ENCODE measurements at regions not wholly inside any gene's neighbourhood (a gene's known extent, or its start where the extent isn't known, plus 50 kb on each side); places are given as distances from the start of the nearest gene placed in this dataset.
"Not testable (repeated sequence)": the region's sequence is repeated elsewhere in the genome, so short reads cannot be mapped to it uniquely, and the experiment has no call there.

DNA sequence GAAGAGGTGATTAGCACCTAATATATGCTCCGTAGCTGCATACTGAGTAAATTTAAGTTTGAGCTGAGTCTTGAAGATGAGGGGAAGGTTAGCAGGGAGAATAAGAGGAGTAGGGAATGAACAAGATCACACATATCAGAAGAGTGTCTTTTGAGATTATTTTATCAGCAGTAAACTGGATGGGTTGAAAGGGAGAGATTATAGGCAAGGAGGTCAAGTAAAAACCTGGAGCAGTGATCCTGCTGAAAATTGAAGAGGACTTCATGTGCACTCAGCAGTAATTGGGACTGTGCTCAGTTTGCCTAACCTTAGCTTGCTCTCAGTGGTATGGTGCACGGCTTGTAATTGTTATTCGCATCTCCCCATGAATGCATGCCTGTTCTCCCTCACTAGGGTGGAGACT, 79.5 kb upstream of the PICALM start:
- no peak for DNase-seq (ENCODE audit: extremely low read depth in 1 of 2, low read depth in 1 of 2)

DNA sequence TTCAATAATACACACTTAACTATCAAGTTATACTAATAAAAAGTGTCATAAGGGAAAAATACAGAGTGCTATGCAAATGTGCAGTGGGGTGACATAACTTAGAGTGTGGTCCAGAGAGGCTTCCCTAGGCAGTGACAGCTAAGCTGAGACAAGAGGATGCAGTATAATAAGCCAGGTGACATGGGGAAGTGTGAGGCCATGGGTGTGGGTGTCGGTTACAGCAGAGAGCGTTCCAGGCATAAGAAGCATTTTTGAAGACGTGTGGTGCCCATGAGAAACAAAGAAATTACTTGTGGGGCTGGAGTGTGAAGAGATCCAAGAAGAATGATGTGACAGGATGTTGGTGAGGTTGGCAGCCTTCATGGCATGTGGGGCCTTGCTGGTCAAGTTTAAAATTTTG, 78.1 kb upstream of the PICALM start:
- DNase-seq (ENCODE audit: extremely low read depth in 1 of 2, low read depth in 1 of 2): no peak

- no peak for DNase-seq (ENCODE audit: extremely low read depth in 1 of 2, low read depth in 1 of 2)
Measured at GRCh38 chr11:86145439-86146156, 76.7 kb upstream of the PICALM start.

- no peak for DNase-seq (ENCODE audit: extremely low read depth in 1 of 2, low read depth in 1 of 2)
Measured at GRCh38 chr11:86144846-86145245, 76.0 kb upstream of the PICALM start.

- not testable (repeated sequence) for DNase-seq (ENCODE audit: extremely low read depth in 1 of 2, low read depth in 1 of 2)
Measured at GRCh38 chr11:86144087-86144486, 75.2 kb upstream of the PICALM start.

DNA sequence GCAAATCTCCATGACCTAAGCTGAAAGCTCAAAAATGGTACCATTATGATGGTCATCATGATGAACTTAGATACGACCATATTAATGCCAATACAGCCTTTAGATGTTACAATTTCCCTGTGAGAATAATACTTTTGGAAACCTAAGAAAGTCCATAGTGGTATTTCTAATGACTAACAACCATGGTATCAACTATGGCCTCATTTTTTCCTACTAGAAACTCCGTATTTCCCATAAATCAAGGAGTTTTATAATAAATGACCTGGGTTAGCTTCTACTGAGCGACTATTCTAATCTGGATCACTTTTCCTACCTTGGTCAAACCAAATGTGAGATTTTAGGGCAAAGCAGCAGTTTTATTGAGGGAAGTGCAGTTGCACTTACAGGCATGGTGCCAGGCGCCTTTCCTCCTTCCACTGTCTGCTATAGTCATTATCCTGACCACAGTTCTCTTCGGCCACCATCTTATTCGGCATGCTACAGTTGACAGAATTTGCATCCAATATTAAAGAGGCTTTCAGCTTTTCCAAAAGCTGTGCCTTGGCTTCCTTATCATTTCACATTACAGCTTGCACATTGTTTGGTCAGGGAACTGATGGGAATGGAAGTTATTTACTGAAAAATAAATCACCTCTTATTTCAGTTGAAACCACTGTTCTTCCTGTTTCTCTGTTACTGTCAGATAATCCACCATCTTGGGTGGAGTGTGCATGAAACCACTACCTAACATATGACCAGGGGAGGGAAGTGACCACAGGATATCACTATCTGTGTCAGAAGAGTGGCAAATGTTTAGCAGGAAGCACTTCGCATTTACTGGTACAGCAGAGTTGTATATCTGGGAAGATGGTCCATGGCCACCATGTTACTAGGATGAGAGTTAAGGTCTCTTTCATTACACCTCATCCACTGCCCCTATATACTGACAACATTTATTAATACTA, 74.5 kb upstream of the PICALM start:
- no peak for DNase-seq (ENCODE audit: extremely low read depth in 1 of 2, low read depth in 1 of 2)

- DNase-seq (ENCODE audit: extremely low read depth in 1 of 2, low read depth in 1 of 2): no peak
Measured at GRCh38 chr11:86142170-86142569, 73.3 kb upstream of the PICALM start.

DNA sequence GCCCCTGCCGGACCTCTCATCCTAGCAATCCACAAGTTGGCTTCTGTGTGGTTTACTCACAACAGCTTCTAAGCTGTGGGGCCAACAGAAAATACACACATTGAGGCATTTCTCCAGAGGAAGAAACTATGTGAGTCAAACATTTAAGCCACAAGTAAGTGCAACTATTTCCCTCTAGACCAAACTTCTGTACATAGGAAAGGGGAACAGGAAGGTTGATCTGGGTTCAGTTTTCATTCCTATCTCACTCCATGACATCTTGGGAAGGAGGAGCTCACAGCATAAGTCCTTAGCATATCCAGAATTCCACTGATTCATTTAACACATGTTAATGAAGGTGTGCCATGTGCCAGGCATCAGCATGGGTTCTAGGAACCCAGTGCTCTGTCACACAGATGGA, 72.8 kb upstream of the PICALM start:
- no peak for DNase-seq (ENCODE audit: extremely low read depth in 1 of 2, low read depth in 1 of 2)

DNA sequence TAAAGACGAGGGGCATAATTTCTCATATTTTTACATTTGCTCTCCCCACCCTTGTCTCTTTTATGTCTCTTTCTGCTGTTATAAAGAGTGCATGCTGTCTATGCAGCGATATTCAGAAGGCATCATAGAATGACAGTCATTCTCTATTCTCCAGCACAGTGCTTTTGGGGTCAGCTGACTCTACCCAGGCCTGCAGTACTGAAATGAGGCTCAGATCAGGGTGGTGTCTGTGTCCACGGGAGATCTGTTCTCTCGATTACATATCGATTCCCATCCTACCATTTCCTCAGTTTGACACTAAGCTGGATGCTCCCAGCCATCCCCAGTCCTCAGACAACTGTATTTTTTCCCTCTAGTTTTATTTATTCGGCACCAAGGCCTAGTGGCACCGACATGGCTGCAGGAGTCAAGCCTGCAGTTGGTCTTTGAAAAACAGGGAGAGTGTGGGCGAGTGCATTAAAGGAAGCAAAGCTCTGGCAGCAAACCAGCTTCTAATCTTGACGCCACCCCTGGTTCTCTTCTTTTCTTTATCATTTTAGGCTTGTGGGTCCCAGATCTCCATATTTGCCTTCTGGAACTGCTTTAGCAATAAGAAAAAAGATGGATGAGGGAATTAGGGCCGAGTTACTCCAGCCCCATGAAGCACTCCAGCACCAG, 71.6 kb upstream of the PICALM start:
- DNase-seq (ENCODE audit: extremely low read depth in 1 of 2, low read depth in 1 of 2): no peak

GRCh38 chr11:86138958-86139357, 70.1 kb upstream of the PICALM start:
- DNase-seq (ENCODE audit: extremely low read depth in 1 of 2, low read depth in 1 of 2): no peak

GRCh38 chr11:86136538-86136937, 67.7 kb upstream of the PICALM start:
- DNase-seq (ENCODE audit: extremely low read depth in 1 of 2, low read depth in 1 of 2): no peak

DNA sequence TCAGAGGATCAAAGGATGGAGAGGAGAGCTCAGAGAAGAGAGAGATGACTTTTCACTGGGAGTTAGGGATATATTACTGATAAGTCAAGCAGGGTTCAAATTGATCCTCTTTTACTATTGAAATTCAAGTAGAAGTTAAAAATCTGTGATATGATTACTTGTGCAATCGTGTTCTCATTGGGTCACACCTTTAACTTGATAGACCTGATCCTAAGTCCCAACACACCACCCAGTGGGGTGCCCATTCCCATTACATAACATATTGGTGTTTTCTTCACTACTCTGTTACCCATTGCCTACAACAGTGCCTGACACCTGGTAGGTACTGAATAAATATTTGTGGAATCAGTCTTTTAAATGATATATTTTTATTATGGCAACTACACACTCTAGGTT, 66.4 kb upstream of the PICALM start:
- no peak for DNase-seq (ENCODE audit: extremely low read depth in 1 of 2, low read depth in 1 of 2)

DNA sequence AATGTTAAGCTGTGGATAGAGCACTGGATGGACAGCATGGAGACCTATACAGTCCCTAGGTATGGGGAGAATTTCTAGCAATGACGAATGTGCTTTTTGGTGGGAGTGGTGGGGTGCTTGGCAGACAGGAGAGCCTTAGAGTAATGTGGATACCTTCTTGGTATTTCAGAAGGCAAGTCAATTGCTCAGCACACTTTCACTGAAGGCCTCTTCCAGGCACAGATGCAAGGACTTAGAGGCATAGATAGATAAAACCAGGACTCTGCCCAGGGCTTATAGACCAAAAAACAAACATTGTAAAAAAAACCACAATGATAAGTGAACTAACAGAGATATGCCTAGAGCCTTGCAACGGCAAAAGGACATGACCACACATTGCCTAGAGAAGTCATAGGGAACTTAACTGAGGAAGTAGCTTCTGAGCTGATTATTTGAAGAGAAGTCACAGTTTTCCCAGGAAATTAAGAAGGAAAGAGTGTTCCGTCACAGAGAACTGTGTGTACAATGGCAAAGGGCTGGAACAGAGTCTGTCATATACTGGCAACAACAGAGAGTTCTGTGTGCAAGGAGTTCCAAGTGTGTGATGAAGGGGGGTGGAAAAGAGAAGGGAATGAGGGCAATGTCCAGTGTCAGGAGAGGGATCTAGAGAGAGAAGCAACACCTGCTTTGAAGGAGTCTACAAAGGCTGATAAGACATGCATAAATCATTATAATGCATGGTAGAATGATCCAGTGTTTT, 65.9 kb upstream of the PICALM start:
- no peak for DNase-seq (ENCODE audit: extremely low read depth in 1 of 2, low read depth in 1 of 2)

DNA sequence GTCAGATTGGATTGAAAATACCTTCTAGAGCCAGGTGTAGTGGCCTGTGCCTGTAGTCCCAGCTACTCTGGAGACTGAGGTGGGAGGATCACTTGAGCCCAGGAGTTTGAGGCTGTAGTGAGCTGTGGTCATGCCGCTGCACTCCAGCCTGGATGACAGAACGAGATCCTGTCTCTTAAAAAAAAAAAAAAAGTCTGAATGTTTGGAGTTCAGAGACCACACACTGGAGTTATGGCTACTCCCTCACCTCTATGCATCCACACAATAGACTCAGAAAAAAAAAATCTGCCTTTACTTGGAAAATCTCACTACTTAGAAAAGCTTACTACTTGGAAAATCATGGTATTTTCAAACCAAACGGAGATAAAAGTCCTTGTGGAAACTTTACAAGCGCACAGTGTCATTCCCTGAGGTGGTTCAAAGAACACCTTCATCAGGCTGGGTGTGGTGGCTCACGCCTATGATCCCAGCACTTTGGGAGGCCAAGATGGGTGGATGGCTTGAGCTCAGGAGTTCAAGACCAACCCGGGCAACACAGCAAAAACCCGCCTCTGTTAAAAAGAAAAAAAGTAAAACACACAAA, 63.9 kb upstream of the PICALM start:
- no peak for DNase-seq (ENCODE audit: extremely low read depth in 1 of 2, low read depth in 1 of 2)

DNA sequence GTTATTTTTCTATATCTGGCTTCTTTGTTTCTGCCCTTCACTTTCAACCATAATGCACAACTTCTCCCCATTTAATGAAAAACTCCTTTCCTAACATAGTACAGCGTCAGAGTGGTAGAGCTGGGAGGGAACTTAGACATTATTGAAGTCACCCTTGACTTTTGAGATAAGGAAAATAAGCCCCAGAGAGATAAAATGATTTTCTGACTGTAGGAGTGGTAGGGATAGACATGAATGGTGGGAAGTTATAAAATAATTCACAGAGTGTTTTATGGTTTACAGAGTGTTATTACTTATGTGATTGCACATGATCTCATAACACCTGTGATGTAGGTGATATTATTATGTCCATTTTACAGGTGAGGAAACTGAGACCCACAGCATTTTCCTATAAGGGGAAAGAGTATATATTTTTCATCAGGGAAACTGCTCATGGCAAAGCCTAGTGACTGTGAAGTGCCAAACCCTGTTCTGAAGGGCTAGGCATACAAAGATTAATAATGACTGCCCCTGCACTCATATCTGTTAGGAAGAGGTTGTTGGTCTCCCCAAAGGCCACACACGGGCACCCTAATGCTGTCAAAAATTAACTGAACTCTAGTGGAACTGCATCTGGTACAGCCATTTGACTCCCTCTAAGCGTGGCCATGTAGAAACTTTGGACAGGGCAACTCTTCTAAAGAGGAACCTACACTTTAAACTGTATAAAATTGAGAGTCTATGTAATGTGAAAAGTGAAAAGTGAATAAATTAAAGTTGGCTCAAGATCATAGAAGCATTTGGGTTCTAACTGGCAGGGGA, 61.1 kb upstream of the PICALM start:
- DNase-seq (ENCODE audit: extremely low read depth in 1 of 2, low read depth in 1 of 2): no peak

DNA sequence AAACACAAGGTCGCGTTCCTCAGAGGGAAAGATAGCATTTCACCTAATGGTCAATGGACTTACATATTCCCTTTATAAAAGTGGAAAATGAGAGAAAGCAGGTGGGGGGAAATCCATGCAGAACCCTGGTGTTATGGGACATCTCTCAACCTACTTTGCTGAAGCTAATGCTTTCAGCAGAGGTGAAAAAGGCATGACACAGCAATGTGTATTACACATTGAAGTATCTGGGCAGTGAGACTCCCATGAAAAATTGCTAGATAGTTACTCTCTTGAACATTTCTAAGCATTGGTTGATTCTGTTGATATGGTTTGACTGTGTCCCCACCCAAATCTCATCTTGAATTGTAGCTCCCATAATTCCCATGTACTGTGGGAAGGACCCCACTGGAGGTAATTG, 60.0 kb upstream of the PICALM start:
- DNase-seq (ENCODE audit: extremely low read depth in 1 of 2, low read depth in 1 of 2): no peak

DNA sequence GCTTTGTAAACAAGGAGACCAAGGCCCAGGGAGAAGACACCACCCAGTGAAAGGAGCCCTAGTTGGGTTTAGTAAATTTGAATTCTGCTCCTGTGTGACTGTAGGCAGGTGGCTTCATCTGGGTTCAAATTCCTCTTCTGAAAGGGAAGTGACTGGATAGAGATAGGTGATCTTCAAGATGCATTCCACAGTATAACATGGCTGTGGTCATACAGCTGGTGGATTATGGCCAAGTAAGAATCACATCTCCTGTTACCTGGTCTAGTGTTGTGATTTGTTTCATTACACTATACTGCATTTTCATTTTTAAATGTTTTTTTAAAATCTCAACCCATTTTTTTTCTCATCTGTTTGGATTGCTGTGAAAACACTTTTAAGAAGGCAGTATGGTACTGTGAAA, 58.0 kb upstream of the PICALM start:
- DNase-seq (ENCODE audit: extremely low read depth in 1 of 2, low read depth in 1 of 2): no peak

GRCh38 chr11:86124251-86125233, 55.7 kb upstream of the PICALM start:
- no peak for DNase-seq (ENCODE audit: extremely low read depth in 1 of 2, low read depth in 1 of 2)

DNA sequence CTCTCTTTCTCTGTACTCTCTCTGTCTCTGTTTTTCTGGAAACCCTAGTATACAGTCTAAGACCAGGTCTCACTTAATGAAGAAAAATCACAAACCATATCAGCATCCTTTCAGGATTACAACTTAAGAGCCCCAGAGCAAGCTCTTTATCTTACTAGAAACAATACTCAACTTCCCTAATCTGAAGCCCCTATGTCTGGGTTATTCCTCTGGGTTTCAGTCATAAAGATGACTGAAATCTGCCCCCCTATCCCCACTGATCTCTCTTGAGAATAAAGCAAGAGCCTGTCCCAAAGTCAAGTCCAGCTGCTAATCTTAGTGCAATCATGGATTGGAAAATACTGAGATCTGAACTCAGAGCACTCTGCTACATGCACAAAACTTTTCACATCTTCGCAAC, 53.9 kb upstream of the PICALM start:
- no peak for DNase-seq (ENCODE audit: extremely low read depth in 1 of 2, low read depth in 1 of 2)
